K562 (cell line): ENCODE measurements at regions not wholly inside any gene's neighbourhood (a gene's known extent, or its start where the extent isn't known, plus 50 kb on each side); places are given as distances from the start of the nearest gene placed in this dataset.

Experiments
- ATAC-seq: fragments of 200-7000 bp; cut with Tn5 transposase; 3 replicates; pipeline ENCODE4 v1.9.1; 2020; ENCODE audit warnings: moderate library complexity
- BruUV-seq: library from RNA; stranded (reverse); fragments of 400-500 nt; replicated peaks from 2 replicates; lab custom pipeline; 2021; lab: Mats Ljungman, UMichigan
- CTCF ChIA-PET: fragments of 300-600 bp; formaldehyde crosslinking; extraction: SDS; loops from one replicate; lab custom pipeline; 2021; ENCODE audit warnings: low intra/inter-chr PET ratio; lab: Yijun Ruan, JAX
- POLR2A ChIA-PET: fragments of 300-600, 350-650 bp; sonication (Branson Sonifier 250); formaldehyde crosslinking; extraction: SDS; loops from one replicate; lab custom pipeline; 2021; ENCODE audit warnings: antibody characterized with exemption, inconsistent platforms; lab: Yijun Ruan, JAX
- DNase-seq, 4 experiments: peaks; one replicate each; pipeline versions ENCODE4 v3.0.0 to v3.0.0-alpha.2; 2011 to 2018; ENCODE audit warnings: low spot score in 3 of 4, mixed read lengths in 3 of 4; ENCODE audit errors: extremely low read depth in 1 of 4
- FAIRE-seq: peaks from 2 replicates; lab custom pipeline; 2011; peaks lifted over from hg19 to GRCh38; lab: Jason Lieb, UNC
- H2AFZ ChIP-seq: 2 replicates; pipeline ENCODE4 v1.6.0; 2011; ENCODE audit warnings: low read depth, low read length, control low read depth, inconsistent platforms
- H3K27ac ChIP-seq: fragments of 200-600 bp; 3 replicates; pipeline ENCODE4 v1.8.0; 2011; ENCODE audit warnings: low read depth, mild to moderate bottlenecking, control low read depth, inconsistent platforms, low read length, moderate library complexity, mixed read lengths; ENCODE audit errors: extremely low read depth
- H3K27me3 ChIP-seq, 2 experiments: fragments of 300-600 bp in 1 of 2; 2 replicates in 1 of 2; 3 replicates in 1 of 2; pipeline versions ENCODE4 v1.6.0 to v1.8.0; 2011; ENCODE audit warnings: inconsistent platforms in 2 of 2, low read length in 2 of 2, mild to moderate bottlenecking in 1 of 2, mixed read lengths in 1 of 2, moderate library complexity in 1 of 2; ENCODE audit not compliant: control insufficient read depth in 2 of 2, insufficient read depth in 2 of 2
- H3K36me3 ChIP-seq: fragments of 300-600 bp; 3 replicates; pipeline ENCODE4 v1.8.0; 2011; ENCODE audit warnings: mild to moderate bottlenecking, low read length, inconsistent platforms; ENCODE audit not compliant: control insufficient read depth, insufficient read depth
- H3K4me1 ChIP-seq, 2 experiments: fragments of 200-600 bp in 1 of 2; replicated peaks in 1 of 2; 2 replicates in 1 of 2; 3 replicates in 1 of 2; pipeline versions ENCODE4 v1.5.1 to v1.8.0; 2011; ENCODE audit warnings: inconsistent platforms in 2 of 2, low read length in 2 of 2, mild to moderate bottlenecking in 1 of 2, mixed read lengths in 1 of 2, moderate library complexity in 1 of 2; ENCODE audit not compliant: control insufficient read depth in 2 of 2, insufficient read depth in 2 of 2
- H3K4me2 ChIP-seq: 2 replicates; pipeline ENCODE4 v1.6.1; 2011; ENCODE audit warnings: low read length, control low read depth, inconsistent platforms, mixed read lengths; ENCODE audit not compliant: insufficient read depth
- H3K4me3 ChIP-seq: fragments of 200-600 bp; sonication (generic), shearing (Covaris generic); 2 replicates; pipeline ENCODE4 v1.5.1; 2016; ENCODE audit warnings: control low read depth, inconsistent platforms
- H3K79me2 ChIP-seq: fragments of 200-600 bp; 3 replicates; pipeline ENCODE4 v1.8.0; 2011; ENCODE audit warnings: low read length, inconsistent platforms; ENCODE audit not compliant: control insufficient read depth, insufficient read depth
- H3K9ac ChIP-seq, 2 experiments: 2 replicates each; pipeline versions ENCODE4 v1.6.0 to v1.6.1; 2011; ENCODE audit warnings: low read depth in 2 of 2, low read length in 2 of 2, control low read depth in 1 of 2, inconsistent platforms in 1 of 2, mild to moderate bottlenecking in 1 of 2, mixed read lengths in 1 of 2; ENCODE audit not compliant: insufficient read depth in 1 of 2
- H3K9me1 ChIP-seq: one replicate; pipeline ENCODE4 v1.6.0; 2011; ENCODE audit warnings: inconsistent platforms, mild to moderate bottlenecking, low read length, moderate library complexity; ENCODE audit not compliant: control insufficient read depth, insufficient read depth
- H3K9me3 ChIP-seq: replicated peaks from 2 replicates; pipeline ENCODE4 v1.5.1; 2011; ENCODE audit warnings: low read depth, low read length, inconsistent platforms; ENCODE audit not compliant: control insufficient read depth, insufficient read depth
- H4K20me1 ChIP-seq: replicated peaks from 2 replicates; pipeline ENCODE4 v1.6.1; 2011; ENCODE audit warnings: low read length, inconsistent platforms, mixed read lengths; ENCODE audit not compliant: control insufficient read depth, insufficient read depth
- ARID3A ChIP-seq: IDR thresholded peaks from 2 replicates; pipeline ENCODE4 v1.6.1; 2012; ENCODE audit warnings: low read depth, low read length, improper control_type of control experiment, borderline replicate concordance
- MYC ChIP-seq, 2 experiments: fragments of 250-450 bp in 1 of 2; sonication (Bioruptor Pico) in 1 of 2; IDR thresholded peaks; 2 replicates each; pipeline versions ENCODE4 v1.5.1 to v1.6.1; 2012 to 2021; ENCODE audit warnings: low read depth in 2 of 2, borderline replicate concordance in 1 of 2, improper control_type of control experiment in 1 of 2, low read length in 1 of 2, mild to moderate bottlenecking in 1 of 2, moderate library complexity in 1 of 2
- PURB ChIP-seq: sonication (generic); formaldehyde crosslinking; IDR thresholded peaks from 2 replicates; pipeline ENCODE4 v1.9.0; 2021; ENCODE audit warnings: low read depth, mild to moderate bottlenecking, missing genetic modification reagents
- SMARCE1 ChIP-seq: fragments of 450-650 bp; IDR thresholded peaks from 2 replicates; pipeline ENCODE4 v1.7.1; 2016; ENCODE audit warnings: mild to moderate bottlenecking
- THAP7 ChIP-seq: fragments of 250-450 bp; sonication (Bioruptor Pico); IDR thresholded peaks from 2 replicates; pipeline ENCODE4 v1.5.0; 2021
- WGBS: fragments of 100-300 bp; shearing (Covaris generic); methylation state at CpG from one replicate; pipeline ENCODE4 v1.1.6; 2016; ENCODE audit warnings: low coverage, mixed read lengths; ENCODE audit not compliant: insufficient coverage; ENCODE audit errors: missing lambda C conversion rate; 5-methylcytosine and 5-hydroxymethylcytosine counted together
- in situ Hi-C: fragments of 300-500 bp; cut with MboI; formaldehyde crosslinking; loops from 4 replicates; pipeline ENCODE4 v1.15.0; 2018; ENCODE audit warnings: inconsistent platforms, mixed read lengths
- intact Hi-C: fragments of 100-400 bp; cut with micrococcal nuclease; formaldehyde crosslinking; loops from 2 replicates; pipeline ENCODE4 v1.14.2; 2022
- TF ChIP-seq, protein P1 (sequence below): sonication (generic); formaldehyde crosslinking; IDR thresholded peaks from 2 replicates; pipeline ENCODE4 v1.8.0; 2022; ENCODE audit warnings: mild to moderate bottlenecking, low read depth, missing genetic modification reagents
- TF ChIP-seq, protein P2 (sequence below): fragments of 450-650 bp; IDR thresholded peaks from 2 replicates; pipeline ENCODE4 v1.6.1; 2016; ENCODE audit warnings: low read depth, mild to moderate bottlenecking, moderate library complexity

DNA sequence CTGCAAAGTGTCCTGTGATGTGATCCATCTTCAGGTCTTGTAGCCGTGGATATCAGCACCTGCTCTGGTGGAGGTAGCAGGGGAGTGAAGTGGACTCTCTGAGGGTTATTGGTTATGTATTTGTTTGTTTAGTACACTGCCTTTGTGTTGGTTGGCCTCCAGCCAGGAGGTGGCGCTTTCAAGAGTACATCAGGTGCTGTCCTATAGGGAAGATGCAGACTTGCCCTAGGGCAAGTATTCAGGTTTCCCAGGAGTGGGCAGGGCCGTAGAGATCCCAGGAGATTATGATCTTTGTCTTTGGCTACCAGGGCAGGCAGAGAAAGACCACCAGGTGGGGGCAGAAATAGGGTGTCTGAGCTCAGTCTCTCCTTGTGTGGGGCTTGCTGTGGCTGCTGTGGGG is 411.8 kb downstream of the SOX11 start:
- Histone ChIP-seq H3K4me1 (no peaks in the 10 kb centered on the region), H2AFZ (no peak overlapping the region), H3K4me3 (no peak overlapping the region), H3K9me1 (no peaks in the 10 kb centered on the region), H3K27me3 (no peaks in the 10 kb centered on the region), H3K9me3 (no peaks in the 10 kb centered on the region; the same call in 1 of the 2 replicates), H4K20me1 (no peaks in the 10 kb centered on the region), H3K36me3 (no peaks in the 10 kb centered on the region), H3K9ac (no peak overlapping the region), H3K4me2 (no peak overlapping the region), H3K79me2 (no peaks in the 10 kb centered on the region), H3K27ac (no peak overlapping the region)
- POLR2A ChIA-PET = no interaction called here
- FAIRE-seq (no peak), ATAC-seq (no peak), DNase-seq (no peak)
- in situ Hi-C loops = no loop called here
- WGBS = 0% methylated on average over 3 of the region's 3 CpGs
- CTCF ChIA-PET = no interaction called here
- TF ChIP-seq ARID3A (no peak), MYC (IDR thresholded peaks at IDR 0.05; ENCODE audit: low read depth, low read length) (no peak), MYC (CRISPR knock-in tag; IDR thresholded peaks at IDR 0.05; ENCODE audit: borderline replicate concordance, low read depth) (no peak), PURB (no peak), SMARCE1 (no peak), THAP7 (CRISPR knock-in tag) (no peak)
- TF ChIP-seq, protein P1, sequence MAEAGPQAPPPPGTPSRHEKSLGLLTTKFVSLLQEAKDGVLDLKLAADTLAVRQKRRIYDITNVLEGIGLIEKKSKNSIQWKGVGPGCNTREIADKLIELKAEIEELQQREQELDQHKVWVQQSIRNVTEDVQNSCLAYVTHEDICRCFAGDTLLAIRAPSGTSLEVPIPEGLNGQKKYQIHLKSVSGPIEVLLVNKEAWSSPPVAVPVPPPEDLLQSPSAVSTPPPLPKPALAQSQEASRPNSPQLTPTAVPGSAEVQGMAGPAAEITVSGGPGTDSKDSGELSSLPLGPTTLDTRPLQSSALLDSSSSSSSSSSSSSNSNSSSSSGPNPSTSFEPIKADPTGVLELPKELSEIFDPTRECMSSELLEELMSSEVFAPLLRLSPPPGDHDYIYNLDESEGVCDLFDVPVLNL (CRISPR knock-in tag) = no peak
- TF ChIP-seq, protein P2, sequence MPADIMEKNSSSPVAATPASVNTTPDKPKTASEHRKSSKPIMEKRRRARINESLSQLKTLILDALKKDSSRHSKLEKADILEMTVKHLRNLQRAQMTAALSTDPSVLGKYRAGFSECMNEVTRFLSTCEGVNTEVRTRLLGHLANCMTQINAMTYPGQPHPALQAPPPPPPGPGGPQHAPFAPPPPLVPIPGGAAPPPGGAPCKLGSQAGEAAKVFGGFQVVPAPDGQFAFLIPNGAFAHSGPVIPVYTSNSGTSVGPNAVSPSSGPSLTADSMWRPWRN = no peak
- BruUV-seq = no TSS peak
- intact Hi-C loops = no loop called here
